GM19452 (cell line): ENCODE measurements at regions not wholly inside any gene's neighbourhood (a gene's known extent, or its start where the extent isn't known, plus 50 kb on each side); places are given as distances from the start of the nearest gene placed in this dataset.
"Not testable (repeated sequence)": the region's sequence is repeated elsewhere in the genome, so short reads cannot be mapped to it uniquely, and the experiment has no call there.

ENCODE experiments used
- ATAC-seq: cut with Tn5 transposase; IDR thresholded peaks from one replicate; pipeline ENCODE4 v1.9.1; 2021; ENCODE audit not compliant: unreplicated experiment

DNA sequence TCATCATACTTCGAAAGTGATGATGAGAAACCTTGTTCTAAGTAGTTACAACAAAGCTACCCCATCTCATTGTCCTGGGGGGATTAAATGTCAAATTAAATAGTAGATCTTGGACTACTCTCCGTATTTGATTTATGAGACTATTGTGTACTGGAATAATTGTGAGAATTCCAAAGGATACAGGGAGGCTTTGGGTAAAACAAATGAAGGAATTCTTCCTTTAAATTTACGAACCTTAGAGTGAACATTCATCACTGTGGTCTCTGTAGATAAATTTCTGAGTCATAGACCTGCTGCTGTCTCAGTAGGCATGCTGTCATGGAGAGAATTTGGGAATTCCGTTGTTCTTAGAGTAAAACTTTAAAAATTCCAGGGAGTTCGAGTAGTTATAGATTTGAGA, 836.2 kb downstream of the DNAH5 start:
- ATAC-seq, result no peak

GRCh38 chr5:13107537-13107936, 837.0 kb downstream of the DNAH5 start:
- ATAC-seq, result no peak

DNA sequence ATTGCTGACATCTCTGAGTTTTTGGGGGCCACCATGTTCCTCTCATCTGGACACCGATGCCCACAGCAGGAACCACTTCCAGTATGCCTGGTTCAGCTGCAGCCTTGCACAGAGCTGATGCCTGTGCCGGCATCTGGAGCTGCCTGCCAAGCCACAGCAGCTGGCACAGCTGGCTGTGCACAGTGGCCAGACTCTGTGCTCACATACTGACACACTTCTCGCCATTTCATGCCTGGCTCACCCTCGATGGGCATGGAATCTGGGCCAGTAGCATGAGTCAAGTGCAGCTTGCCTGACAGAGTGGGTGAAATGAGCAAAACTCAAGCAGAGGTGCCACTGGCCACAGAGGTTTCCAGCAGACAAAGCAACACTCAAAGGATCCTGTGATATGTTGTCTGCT, 863.4 kb downstream of the DNAH5 start:
- ATAC-seq, result no peak

DNA sequence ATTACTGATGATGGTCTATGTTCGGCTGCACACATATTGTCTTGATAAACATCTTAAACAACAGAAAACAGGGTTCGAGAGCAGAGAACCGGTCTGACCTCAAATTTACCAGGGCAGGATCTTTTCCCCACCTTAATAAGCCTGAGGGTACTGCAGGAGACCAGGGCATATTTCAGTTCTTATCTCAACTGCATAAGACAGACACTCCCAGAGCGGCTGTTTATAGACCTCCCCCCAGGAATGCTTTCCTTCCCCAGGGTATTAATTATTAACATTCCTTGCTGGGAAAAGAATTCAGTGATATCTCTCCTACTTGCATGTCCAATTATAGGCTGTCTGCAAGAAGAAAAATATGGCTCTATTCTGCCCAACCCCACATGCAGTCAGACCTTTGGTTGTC, 871.6 kb downstream of the DNAH5 start:
- ATAC-seq, result not testable (repeated sequence)

DNA sequence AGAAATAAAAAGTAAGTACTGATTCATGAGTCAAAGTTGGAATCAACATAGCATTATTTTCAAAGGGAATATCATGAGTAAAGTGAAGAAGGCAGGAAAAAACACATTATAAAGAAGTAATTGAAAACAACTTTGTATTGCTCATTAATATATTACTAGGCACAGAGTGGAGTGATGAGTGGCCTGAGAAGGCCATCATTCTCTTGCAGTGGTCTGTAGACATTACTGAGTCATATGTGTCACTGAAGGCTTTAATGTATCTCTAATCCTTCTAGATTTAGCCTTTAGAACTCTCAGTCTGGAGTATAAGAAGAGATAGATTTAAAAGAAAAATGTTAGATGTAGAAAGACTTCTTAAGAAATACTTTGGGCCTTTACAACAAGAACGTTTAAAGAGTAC, 881.4 kb downstream of the DNAH5 start:
- no peak for ATAC-seq

GRCh38 chr5:13045897-13046551, 898.5 kb downstream of the DNAH5 start:
- no peak for ATAC-seq

- ATAC-seq, result no peak
Observed at GRCh38 chr5:13034061-13034460, 910.4 kb downstream of the DNAH5 start.

DNA sequence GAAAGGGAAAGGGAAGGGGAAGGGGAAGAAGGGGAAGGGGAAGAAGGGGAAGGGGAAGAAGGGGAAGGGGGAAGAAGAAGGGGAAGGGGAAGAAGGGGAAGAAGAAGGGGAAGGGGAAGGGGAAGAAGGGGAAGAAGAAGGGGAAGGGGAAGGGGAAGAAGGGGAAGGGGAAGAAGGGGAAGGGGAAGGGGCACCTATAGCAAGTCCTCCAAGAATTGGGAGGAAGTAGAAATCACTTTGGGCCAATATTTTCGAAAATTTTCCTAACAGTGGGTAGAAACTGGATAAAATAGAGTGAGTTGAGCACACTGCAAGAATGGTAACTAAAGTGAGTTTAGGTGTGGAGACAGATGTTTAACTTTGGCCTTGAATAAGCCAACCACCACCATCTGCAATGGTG, 915.3 kb downstream of the DNAH5 start:
- ATAC-seq, result no peak

DNA sequence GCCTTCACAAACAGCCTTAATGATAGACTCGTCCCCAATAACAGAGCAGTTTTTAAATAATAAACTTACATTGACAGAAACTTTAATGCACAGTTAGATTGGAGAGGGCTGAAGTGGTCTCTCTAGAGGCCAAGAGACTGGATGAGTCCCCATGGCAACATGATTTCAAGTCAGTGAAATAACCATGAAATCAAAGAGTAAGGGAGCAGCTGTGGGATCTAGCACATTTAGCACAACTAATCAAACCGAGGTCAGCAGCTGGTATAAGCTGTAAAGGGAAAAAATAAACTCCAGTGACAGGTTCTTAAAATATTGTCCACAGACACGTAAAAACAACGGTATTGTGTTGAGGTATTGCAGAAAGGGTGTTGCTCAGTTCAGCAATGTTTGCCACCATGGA, 916.6 kb downstream of the DNAH5 start:
- no peak for ATAC-seq

- ATAC-seq, result no peak
Observed at GRCh38 chr5:13019729-13020128, 924.8 kb downstream of the DNAH5 start.

DNA sequence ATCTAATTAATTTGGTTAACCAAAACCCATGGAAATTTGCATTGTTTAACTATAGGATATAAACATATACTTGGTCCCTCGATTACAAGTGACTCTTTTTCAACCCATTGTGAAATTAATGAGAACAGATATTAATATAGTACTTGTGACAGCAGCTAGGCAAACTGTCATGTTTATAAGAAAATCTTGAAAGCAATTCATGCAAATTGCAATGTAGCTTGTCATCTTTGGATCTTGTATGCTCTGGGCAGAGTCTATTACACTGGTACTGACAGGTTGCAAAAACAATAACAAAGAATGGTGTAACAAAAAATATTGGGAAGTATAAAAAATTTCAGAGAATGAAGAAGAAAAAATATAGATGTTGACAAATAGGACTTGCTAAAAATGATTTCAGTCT, 941.0 kb downstream of the DNAH5 start:
- ATAC-seq, result no peak

DNA sequence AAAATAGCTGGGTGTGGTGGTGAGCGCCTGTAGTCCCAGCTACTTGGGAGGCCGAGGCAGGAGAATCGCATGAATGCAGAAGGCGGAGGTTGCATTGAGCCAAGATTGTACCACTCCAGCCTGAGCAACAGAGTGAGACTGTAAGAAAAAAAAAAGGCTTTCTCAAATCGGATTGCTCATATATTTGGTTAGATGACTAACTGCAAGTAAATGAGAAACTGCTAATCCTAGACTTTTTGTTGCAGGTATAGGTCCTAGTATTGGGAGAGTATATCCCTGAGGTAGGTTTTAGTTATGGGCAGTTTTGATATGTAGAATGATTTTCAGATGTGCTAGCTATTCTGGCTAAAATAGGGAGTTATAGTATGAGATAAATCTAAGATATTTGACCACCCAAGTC, 944.8 kb downstream of the DNAH5 start:
- no peak for ATAC-seq

DNA sequence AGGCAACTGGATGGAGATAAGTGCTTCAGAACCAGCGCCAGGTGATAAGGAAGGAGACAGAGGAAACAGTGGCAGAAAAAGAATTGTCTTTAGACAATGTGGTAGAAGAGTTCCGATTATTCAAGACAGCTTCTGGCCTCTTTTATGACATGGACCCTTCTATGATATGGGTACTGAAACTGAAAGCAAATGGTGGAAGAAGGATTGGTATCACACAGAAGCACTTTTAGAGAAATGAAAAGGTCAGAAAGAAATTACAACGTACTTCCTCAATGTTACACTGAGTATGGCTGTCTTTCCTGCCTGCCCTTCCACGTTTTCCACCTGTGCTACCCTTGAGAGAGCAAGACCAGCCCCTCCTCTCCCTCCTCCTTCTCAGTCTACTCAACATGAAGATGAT, 959.3 kb downstream of the DNAH5 start:
- ATAC-seq, result no peak

- ATAC-seq, result no peak
Observed at GRCh38 chr5:12974856-12975255, 969.6 kb downstream of the DNAH5 start.

GRCh38 chr5:12965804-12966203, 978.7 kb downstream of the DNAH5 start:
- no peak for ATAC-seq

GRCh38 chr5:12959713-12960112, 984.8 kb downstream of the DNAH5 start:
- ATAC-seq, result no peak

DNA sequence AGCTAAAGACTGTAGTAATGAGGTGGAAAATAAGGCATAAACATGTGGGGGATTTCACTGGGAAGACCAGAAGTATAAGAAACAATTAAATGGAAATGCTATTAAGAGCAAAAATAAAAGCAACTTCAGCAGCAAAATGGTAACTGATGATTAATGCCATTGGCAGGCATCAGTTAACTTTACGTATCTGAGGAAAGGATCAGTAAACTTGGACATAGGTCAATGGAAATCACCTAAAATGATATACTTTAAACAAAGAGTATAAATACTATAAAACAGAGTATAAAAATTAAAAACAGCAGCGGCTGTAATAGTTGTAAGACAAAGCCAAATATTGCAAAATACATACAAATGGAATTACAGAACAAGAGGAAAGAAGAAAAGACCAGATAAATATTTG, 992.1 kb downstream of the DNAH5 start:
- ATAC-seq, result no peak

DNA sequence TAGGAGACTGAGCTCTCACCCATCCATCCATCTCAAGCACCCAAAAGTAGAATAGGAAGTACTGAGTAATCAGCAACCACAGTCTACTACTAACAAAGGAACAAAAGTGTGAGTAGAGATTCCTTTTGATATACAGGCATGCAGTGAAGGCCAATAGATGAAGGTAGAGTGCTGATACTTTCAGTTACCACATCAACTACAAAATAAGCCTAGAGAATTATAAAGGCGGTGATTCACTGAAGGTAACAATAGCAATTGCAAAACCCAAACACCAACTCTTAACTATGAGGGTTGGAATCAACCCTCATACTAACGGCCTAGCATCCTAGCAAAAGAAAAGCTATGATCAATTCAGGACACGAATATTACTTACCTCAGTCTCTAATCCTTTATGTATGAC, 992.6 kb downstream of the DNAH5 start:
- no peak for ATAC-seq

DNA sequence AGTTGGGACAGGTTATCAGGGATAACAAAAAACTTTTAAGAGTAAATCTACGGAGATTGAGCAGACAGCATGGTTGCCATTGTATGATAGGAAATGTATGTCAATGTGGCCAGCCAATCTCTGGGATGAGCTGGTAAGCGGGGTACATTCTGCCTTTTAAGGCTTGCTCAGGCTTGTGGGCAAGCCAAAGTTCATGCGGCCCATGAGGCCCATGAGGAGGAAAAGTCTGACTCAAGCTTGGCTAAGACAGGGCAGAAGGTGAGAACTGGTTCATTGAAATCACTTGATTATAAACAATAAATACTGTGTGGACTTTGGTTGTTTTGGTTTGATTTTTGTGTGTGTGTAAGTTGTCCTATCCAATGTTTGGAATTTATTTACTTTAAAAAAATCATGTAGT, 997.1 kb downstream of the DNAH5 start:
- no peak for ATAC-seq

DNA sequence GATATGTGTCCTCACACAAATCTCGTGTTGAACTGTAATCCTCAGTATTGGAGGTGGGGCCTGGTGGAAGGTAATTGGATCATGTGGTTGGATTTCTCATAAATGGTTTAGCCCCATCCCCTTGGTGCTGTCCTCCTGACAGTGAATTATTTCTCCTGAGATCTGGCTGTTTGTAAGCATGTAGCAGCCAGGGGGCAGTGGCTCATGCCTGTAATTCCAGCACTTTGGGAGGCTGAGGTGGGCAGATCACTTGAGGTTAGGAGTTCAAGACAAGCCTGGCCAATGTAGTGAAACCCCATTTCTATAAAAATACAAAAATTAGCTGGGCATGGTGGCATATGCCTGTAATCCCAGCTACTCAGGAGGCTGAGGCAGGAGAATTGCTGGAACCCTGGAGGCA, 999.0 kb downstream of the DNAH5 start:
- not testable (repeated sequence) for ATAC-seq

DNA sequence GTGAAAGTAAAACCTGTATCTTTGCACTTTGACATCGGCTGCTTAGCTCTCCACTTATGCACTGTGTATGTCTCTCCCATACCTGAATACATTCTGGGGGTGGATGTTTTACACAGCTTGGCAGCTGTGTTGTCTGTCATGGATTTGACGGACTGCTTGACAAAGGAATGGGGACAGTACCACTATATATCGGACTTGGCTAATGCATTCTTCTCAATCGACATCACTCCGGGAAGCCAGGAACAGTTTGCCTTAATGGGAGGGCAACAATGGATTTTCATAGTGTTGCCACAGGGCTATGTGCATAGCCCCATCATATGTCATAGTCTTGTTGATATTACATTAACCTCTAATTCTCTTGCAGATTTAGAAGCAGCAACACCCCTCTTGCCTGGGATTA, 1008.3 kb downstream of the DNAH5 start:
- ATAC-seq, result no peak

- ATAC-seq, result no peak
Observed at GRCh38 chr5:12934722-12935121, 1009.8 kb downstream of the DNAH5 start.

GRCh38 chr5:12920527-12920926, 1016.3 kb upstream of the CTNND2 start:
- ATAC-seq, result no peak

- no peak for ATAC-seq
Observed at GRCh38 chr5:12911156-12911555, 1006.9 kb upstream of the CTNND2 start.
